Activated naive CD4-positive, alpha-beta T cell treated with anti-CD3 and anti-CD28 coated beads, Interleukin-2, amount 10 ng/mL, durations not matched to agents 7 days and 5 days (primary cell): ENCODE measurements at regions not wholly inside any gene's neighbourhood (a gene's known extent, or its start where the extent isn't known, plus 50 kb on each side); places are given as distances from the start of the nearest gene placed in this dataset.
"Not testable (repeated sequence)": the region's sequence is repeated elsewhere in the genome, so short reads cannot be mapped to it uniquely, and the experiment has no call there.

Experiments used
- CTCF ChIA-PET: fragments of 350-600 bp; sonication (Branson Sonifier 250); formaldehyde crosslinking; loops from one replicate; lab custom pipeline; 2021; ENCODE audit warnings: antibody characterized with exemption; lab: Charles Lee
- DNase-seq: peaks from one replicate; pipeline ENCODE4 v3.0.0-alpha.2; 2020
- H3K27ac Mint-ChIP-seq: one replicate; pipeline ENCODE4 v1.8.0; 2021; ENCODE audit warnings: mild to moderate bottlenecking, moderate library complexity, mixed read lengths
- H3K27me3 Mint-ChIP-seq: one replicate; pipeline ENCODE4 v1.8.0; 2021; ENCODE audit warnings: mild to moderate bottlenecking, mixed read lengths
- H3K36me3 Mint-ChIP-seq: one replicate; pipeline ENCODE4 v1.8.0; 2021; ENCODE audit warnings: mixed read lengths
- H3K4me1 Mint-ChIP-seq: one replicate; pipeline ENCODE4 v1.8.0; 2021; ENCODE audit warnings: mixed read lengths
- H3K4me3 Mint-ChIP-seq: one replicate; pipeline ENCODE4 v1.8.0; 2021; ENCODE audit warnings: mild to moderate bottlenecking, moderate library complexity, mixed read lengths
- H3K9me3 Mint-ChIP-seq: one replicate; pipeline ENCODE4 v1.8.0; 2021; ENCODE audit warnings: mixed read lengths

GRCh38 chr4:10808591-10808990, 124.0 kb upstream of the CLNK start:
- no peak for DNase-seq

DNA sequence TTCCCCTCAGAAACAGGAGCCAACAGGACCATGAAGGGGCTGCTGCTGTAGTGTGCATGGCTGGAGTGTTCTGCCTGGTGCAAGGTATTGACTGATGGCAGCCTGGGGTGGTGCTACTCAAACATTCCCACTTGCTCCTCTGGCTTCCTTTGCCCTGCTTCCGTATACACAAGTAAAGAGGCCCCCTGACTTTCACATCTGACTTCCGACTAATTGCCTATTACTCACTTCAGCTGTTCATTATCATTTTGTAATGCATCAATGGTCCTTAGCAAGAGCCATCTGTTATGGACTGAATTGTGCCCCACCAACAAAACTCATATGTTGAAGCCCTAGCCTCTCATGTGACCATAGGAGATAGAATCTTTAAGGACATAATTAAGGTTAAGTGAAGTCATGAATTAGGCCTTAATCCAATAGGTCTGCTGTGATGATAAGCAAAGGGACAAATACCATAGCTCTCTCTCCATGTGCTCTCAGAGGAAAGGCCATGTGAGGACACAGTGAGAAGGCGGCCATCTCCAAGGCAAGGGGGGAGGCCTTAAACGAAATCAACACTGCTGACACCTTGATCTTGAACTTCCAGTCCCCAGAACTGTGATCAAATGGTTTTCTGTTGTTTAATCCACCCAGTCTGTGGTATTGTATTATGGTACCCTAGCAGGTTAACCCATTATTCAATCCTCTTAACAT, 122.5 kb upstream of the CLNK start:
- H3K4me1 Mint-ChIP-seq = no peaks in the 10 kb centered on the region
- no peaks in the 10 kb centered on the region for H3K36me3 Mint-ChIP-seq
- H3K27me3 Mint-ChIP-seq = no peaks in the 10 kb centered on the region
- H3K27ac Mint-ChIP-seq = no peak overlapping the region
- peaks cover 4% of the 10 kb centered on the region for H3K9me3 Mint-ChIP-seq
- H3K4me3 Mint-ChIP-seq = no peak overlapping the region
- DNase-seq = no peak
- CTCF ChIA-PET = no interaction called here

More at GRCh38 chr4:10808591-10808990, 124.0 kb upstream of the CLNK start:
- Mint-ChIP-seq H3K9me3 (peaks cover 4% of the 10 kb centered on the region), H3K27me3 (no peaks in the 10 kb centered on the region), H3K4me1 (no peaks in the 10 kb centered on the region), H3K27ac (no peak overlapping the region), H3K36me3 (no peaks in the 10 kb centered on the region), H3K4me3 (no peak overlapping the region)
- CTCF ChIA-PET = no interaction called here

GRCh38 chr4:10803713-10804343, 119.3 kb upstream of the CLNK start:
- Mint-ChIP-seq H3K36me3 (no peaks in the 10 kb centered on the region), H3K4me3 (no peak overlapping the region), H3K9me3 (peaks cover 4% of the 10 kb centered on the region), H3K4me1 (no peaks in the 10 kb centered on the region), H3K27me3 (no peaks in the 10 kb centered on the region), H3K27ac (no peak overlapping the region)
- CTCF ChIA-PET = interaction anchor here (0.7 kb wide), 1 partner anchor 184 kb away, joined by 3 read pairs; no protein-coding TSS in a partner anchor
- DNase-seq = no peak

DNA sequence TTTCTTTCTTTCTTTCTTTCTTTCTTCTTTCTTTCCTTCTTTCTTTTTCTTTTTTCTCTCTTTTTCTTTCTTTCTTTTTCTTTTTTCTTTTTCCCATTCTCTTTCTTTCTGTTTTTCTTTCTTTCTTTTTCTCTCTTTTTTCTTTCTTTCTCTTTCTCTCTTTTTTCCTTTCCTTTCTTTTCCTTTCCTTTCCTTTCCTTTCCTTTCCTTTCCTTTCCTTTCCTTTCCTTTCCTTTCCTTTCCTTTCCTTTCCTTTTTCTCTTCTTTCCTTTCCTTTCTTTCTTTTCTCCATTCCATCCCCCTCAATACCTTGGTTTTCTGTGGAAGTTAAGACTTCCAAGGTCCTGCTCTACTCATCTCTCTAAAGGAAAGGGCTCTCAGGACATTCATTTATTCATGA, 102.8 kb upstream of the CLNK start:
- no peak for DNase-seq
- Mint-ChIP-seq H3K27ac (no peak overlapping the region), H3K27me3 (peaks cover 4% of the 10 kb centered on the region), H3K4me1 (no peaks in the 10 kb centered on the region), H3K4me3 (no peak overlapping the region), H3K36me3 (no peaks in the 10 kb centered on the region), H3K9me3 (no peaks in the 10 kb centered on the region)
- CTCF ChIA-PET = no interaction called here

DNA sequence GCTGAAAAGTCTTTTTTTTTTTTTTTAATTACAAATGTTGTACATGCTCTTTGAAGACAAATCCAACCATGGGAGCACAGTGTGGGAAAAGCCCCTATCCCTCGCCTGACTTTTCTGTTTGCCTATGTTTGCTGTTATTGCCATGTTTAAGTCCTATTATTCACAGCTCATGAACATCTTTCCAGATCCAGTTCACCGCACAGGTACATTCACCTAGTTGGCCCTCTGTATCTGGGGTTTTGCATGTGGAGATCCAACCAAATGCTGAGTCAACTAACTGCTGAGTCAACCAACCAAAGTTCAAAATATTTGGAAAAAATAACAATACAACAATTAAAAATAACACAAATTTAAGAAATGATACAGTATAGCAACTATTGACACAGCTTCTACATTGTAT, 100.1 kb upstream of the CLNK start:
- Mint-ChIP-seq H3K4me3 (no peak overlapping the region), H3K27me3 (peaks cover 4% of the 10 kb centered on the region), H3K27ac (no peak overlapping the region), H3K9me3 (peaks cover 2% of the 10 kb centered on the region), H3K4me1 (no peaks in the 10 kb centered on the region), H3K36me3 (no peaks in the 10 kb centered on the region)
- CTCF ChIA-PET = interaction anchor here (0.7 kb wide), 1 partner anchor 1356 kb away, joined by 4 read pairs; no protein-coding TSS in a partner anchor
- DNase-seq = no peak

DNA sequence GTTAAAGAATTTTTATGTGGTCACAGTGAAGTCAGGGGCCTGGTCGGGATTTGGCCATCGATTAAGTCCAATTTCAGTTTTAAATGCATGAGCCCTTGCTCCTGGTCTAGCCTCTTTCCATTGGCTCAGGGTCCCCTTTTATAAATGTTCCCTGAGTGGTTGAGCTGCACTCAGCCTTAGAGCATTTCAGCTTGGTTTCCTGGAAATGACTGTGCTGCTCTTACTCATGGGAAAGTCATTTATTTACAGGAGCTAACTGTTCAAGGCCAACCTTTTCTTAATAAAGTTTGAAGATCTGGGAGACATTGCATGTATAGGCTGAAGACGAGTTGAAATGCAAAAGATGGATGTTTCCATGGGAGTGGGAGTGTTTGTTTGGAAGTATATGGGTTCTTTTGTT, 98.8 kb upstream of the CLNK start:
- H3K4me3 Mint-ChIP-seq = no peak overlapping the region
- DNase-seq = no peak
- no peaks in the 10 kb centered on the region for H3K4me1 Mint-ChIP-seq
- peaks cover 2% of the 10 kb centered on the region for H3K9me3 Mint-ChIP-seq
- no peak overlapping the region for H3K27ac Mint-ChIP-seq
- no peaks in the 10 kb centered on the region for H3K36me3 Mint-ChIP-seq
- CTCF ChIA-PET = no interaction called here
- H3K27me3 Mint-ChIP-seq = peaks cover 4% of the 10 kb centered on the region

- no peak for DNase-seq
- no peak overlapping the region for H3K4me3 Mint-ChIP-seq
- H3K27ac Mint-ChIP-seq = no peak overlapping the region
- no peaks in the 10 kb centered on the region for H3K27me3 Mint-ChIP-seq
- H3K36me3 Mint-ChIP-seq = no peaks in the 10 kb centered on the region
- no peaks in the 10 kb centered on the region for H3K4me1 Mint-ChIP-seq
- CTCF ChIA-PET = no interaction called here
- H3K9me3 Mint-ChIP-seq = peaks cover 2% of the 10 kb centered on the region
Observed at GRCh38 chr4:10781805-10782204, 97.2 kb upstream of the CLNK start.

GRCh38 chr4:10780803-10781202, 96.2 kb upstream of the CLNK start:
- H3K27me3 Mint-ChIP-seq, H3K4me1 Mint-ChIP-seq, CTCF ChIA-PET, H3K4me3 Mint-ChIP-seq, H3K27ac Mint-ChIP-seq, H3K36me3 Mint-ChIP-seq, H3K9me3 Mint-ChIP-seq, DNase-seq: not testable (repeated sequence)

GRCh38 chr4:10775132-10775531, 90.6 kb upstream of the CLNK start:
- H3K27me3 Mint-ChIP-seq, H3K9me3 Mint-ChIP-seq, H3K27ac Mint-ChIP-seq, H3K36me3 Mint-ChIP-seq, H3K4me3 Mint-ChIP-seq, CTCF ChIA-PET, DNase-seq, H3K4me1 Mint-ChIP-seq: not testable (repeated sequence)

DNA sequence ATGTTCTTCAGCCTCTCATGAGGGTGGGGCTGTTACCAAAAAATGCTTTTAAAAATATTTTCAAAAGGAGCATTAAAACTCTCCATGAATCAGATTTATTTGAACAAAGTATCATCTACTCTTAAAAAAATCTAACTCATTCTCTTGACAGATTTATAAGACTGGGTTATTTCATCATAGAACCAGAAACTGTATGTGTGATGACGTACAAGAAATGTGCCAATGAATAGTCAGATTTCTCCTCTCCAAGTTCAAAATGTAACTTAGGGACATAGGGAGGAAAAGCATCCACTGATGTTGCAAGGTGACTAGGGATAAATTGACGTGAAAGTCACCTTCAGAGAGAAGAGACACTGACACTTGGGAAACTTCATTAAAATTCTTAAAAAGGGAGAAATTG, 89.1 kb upstream of the CLNK start:
- DNase-seq = no peak
- no peaks in the 10 kb centered on the region for H3K4me1 Mint-ChIP-seq
- no peak overlapping the region for H3K4me3 Mint-ChIP-seq
- no peaks in the 10 kb centered on the region for H3K9me3 Mint-ChIP-seq
- H3K27me3 Mint-ChIP-seq = no peaks in the 10 kb centered on the region
- no peaks in the 10 kb centered on the region for H3K36me3 Mint-ChIP-seq
- H3K27ac Mint-ChIP-seq = no peak overlapping the region
- CTCF ChIA-PET = no interaction called here

DNA sequence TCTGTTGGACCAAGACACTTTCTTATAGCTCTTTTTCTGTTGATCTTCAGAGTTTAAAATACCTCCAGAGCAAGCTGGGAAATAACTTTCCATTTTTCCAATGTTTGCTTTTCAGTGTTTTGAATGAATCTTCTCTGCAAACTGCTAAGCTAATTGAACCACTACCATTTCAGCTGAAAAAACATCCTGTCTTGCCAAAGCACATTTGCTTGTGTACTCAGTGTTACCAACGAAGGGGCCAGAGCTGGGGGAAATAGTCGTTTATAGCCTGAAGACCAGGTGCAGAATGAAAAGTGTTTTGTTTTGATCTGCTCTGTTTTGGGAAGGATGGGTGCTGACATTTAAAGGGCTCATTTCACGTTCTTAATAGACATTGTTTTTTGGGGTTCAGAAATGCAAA, 88.4 kb upstream of the CLNK start:
- no peak overlapping the region for H3K27ac Mint-ChIP-seq
- no peak for DNase-seq
- no peaks in the 10 kb centered on the region for H3K4me1 Mint-ChIP-seq
- no peaks in the 10 kb centered on the region for H3K9me3 Mint-ChIP-seq
- no peaks in the 10 kb centered on the region for H3K27me3 Mint-ChIP-seq
- CTCF ChIA-PET = no interaction called here
- no peak overlapping the region for H3K4me3 Mint-ChIP-seq
- H3K36me3 Mint-ChIP-seq = no peaks in the 10 kb centered on the region

DNA sequence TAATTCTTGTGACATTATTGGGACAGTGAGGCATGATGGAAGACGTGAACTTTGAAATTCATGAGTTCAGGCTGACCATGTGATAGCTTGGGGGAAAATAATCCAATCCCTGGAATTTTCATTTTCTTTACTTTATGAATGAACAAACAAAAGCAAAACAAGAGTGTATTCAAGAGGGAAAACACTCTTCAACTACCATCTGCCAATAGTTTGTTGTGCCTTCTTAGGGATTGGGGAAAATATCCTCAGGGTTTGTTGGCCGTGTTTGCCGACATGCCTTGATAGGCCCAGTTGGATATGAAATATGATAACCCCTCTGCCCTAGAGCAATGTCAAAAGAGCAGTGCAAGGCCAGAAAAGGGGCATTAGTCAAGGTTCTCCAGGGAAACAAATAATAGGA, 80.8 kb upstream of the CLNK start:
- Mint-ChIP-seq H3K27me3 (no peaks in the 10 kb centered on the region), H3K4me3 (no peak overlapping the region), H3K4me1 (no peaks in the 10 kb centered on the region), H3K27ac (no peak overlapping the region), H3K36me3 (no peaks in the 10 kb centered on the region), H3K9me3 (peaks cover 4% of the 10 kb centered on the region)
- CTCF ChIA-PET = no interaction called here
- no peak for DNase-seq

- no peaks in the 10 kb centered on the region for H3K4me1 Mint-ChIP-seq
Observed at GRCh38 chr4:10762561-10762960, 78.0 kb upstream of the CLNK start.

GRCh38 chr4:10761903-10762302, 77.3 kb upstream of the CLNK start:
- H3K27ac Mint-ChIP-seq = no peak overlapping the region
- no peaks in the 10 kb centered on the region for H3K27me3 Mint-ChIP-seq
- DNase-seq = no peak
- H3K36me3 Mint-ChIP-seq = no peaks in the 10 kb centered on the region
- CTCF ChIA-PET = no interaction called here
- peaks cover 4% of the 10 kb centered on the region for H3K9me3 Mint-ChIP-seq
- H3K4me3 Mint-ChIP-seq = no peak overlapping the region
- H3K4me1 Mint-ChIP-seq = no peaks in the 10 kb centered on the region

More at GRCh38 chr4:10762561-10762960, 78.0 kb upstream of the CLNK start:
- no peak overlapping the region for H3K27ac Mint-ChIP-seq
- no peaks in the 10 kb centered on the region for H3K27me3 Mint-ChIP-seq
- no peak for DNase-seq
- no peaks in the 10 kb centered on the region for H3K36me3 Mint-ChIP-seq
- H3K4me3 Mint-ChIP-seq = no peak overlapping the region
- peaks cover 4% of the 10 kb centered on the region for H3K9me3 Mint-ChIP-seq
- CTCF ChIA-PET = no interaction called here

DNA sequence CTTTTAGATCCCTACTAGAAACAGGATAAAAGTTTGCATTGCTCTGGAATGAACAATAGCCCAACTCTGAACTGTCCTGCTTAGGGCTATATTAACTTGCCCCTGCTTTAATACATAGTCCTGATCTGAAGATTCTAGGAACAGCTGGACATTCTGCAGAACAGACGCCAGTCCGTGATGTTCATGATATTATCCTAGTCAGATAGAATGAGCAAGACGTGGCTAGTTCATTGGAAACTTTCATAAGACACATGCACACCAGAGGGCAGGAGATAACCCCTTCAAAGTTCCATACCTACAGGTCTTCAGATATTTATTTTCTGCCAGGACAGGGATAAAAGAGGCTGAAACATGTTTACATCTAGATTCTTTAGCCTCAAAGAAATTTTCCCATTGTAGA, 75.5 kb upstream of the CLNK start:
- Mint-ChIP-seq H3K4me3 (no peak overlapping the region), H3K9me3 (peaks cover 4% of the 10 kb centered on the region)
- CTCF ChIA-PET = no interaction called here

More for the DNA sequence above, 75.5 kb upstream of the CLNK start:
- Mint-ChIP-seq H3K36me3 (no peaks in the 10 kb centered on the region), H3K27ac (no peak overlapping the region), H3K4me1 (no peaks in the 10 kb centered on the region), H3K27me3 (no peaks in the 10 kb centered on the region)
- DNase-seq = no peak
